PC-3 (cell line): ENCODE measurements at regions not wholly inside any gene's neighbourhood (a gene's known extent, or its start where the extent isn't known, plus 50 kb on each side); places are given as distances from the start of the nearest gene placed in this dataset.

ENCODE experiments used
- EZH2 ChIP-seq: fragments of 300-600 bp; sonication (generic); IDR thresholded peaks from one replicate; pipeline ENCODE4 v1.6.1; 2017; ENCODE audit warnings: antibody characterized with exemption, mild to moderate bottlenecking, low read length; ENCODE audit not compliant: unreplicated experiment
- TF ChIP-seq, protein P1 (sequence below): fragments of 300-600 bp; sonication (generic); conservative IDR thresholded peaks from 2 replicates; pipeline ENCODE4 v1.5.1; 2017; ENCODE audit warnings: antibody characterized with exemption, low read depth, mild to moderate bottlenecking, low read length

DNA sequence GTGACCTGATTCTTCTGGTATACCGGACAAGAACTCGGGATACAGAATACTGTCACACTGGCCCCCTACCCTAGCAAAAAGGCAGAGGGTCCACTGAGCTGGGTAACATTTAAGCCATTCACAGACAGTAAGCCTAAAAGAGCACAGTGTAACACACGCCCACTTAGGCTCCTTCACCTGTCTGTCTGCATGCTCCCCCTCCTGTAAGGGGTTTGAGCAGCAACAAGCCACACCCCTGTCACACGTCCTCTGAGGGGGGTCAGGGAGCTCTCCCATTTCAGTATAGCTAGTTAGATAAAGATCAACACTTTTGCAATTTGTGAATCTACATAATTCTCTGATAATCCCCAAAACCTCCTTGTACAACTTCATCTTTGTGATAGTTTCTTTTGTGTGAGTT is 586.3 kb upstream of the LMCD1 start:
- TF ChIP-seq, protein P1, sequence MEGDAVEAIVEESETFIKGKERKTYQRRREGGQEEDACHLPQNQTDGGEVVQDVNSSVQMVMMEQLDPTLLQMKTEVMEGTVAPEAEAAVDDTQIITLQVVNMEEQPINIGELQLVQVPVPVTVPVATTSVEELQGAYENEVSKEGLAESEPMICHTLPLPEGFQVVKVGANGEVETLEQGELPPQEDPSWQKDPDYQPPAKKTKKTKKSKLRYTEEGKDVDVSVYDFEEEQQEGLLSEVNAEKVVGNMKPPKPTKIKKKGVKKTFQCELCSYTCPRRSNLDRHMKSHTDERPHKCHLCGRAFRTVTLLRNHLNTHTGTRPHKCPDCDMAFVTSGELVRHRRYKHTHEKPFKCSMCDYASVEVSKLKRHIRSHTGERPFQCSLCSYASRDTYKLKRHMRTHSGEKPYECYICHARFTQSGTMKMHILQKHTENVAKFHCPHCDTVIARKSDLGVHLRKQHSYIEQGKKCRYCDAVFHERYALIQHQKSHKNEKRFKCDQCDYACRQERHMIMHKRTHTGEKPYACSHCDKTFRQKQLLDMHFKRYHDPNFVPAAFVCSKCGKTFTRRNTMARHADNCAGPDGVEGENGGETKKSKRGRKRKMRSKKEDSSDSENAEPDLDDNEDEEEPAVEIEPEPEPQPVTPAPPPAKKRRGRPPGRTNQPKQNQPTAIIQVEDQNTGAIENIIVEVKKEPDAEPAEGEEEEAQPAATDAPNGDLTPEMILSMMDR, result no peak
- no peak for TF ChIP-seq EZH2
